ENCODE measurements at regions not wholly inside any gene's neighbourhood (a gene's known extent, or its start where the extent isn't known, plus 50 kb on each side); places are given as distances from the start of the nearest gene placed in this dataset.

DNA sequence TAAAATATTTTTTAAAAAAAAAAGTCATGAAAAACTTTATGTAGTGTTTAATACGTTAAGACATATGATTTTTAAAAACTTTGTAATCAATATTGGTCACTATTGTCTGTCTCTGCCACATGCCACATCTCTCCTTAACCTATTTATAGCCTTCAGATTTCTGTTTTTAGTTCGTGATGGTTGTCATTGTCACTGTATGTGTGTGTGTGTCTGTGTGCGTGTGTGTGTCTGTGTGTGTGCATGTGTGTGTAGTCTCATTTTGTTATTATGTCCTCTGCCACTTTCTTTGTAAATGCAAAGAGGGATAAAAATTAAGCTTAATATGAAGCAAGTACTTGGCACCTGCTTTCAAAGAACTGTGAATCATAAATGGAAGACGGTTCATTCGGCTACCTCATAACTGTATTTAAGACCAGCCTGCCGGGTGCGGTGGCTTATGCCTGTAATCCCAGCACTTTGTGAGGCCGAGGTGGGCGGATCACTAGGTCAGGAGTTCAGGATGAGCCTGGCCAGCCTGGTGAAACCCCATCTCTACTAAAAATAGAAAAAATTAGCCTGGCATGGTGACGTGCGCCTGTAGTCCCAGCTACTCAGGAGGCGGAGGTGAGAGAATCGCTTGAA, 354.0 kb downstream of the ARL4A start:
- H3K27me3 ChIP-seq = no peaks in the 10 kb centered on the region
- no peaks in the 10 kb centered on the region for H3K4me1 ChIP-seq
- H3K9me3 ChIP-seq = no peaks in the 10 kb centered on the region
- no peak overlapping the region for H3K27ac ChIP-seq
- 85% methylated on average over 13 of the region's 13 CpGs for WGBS
- no peak overlapping the region for H3K4me3 ChIP-seq
- TF ChIP-seq POLR2AphosphoS5 (IDR thresholded peaks at IDR 0.05) (no peak), POLR2A (IDR thresholded peaks at IDR 0.05) (no peak), EP300 (IDR thresholded peaks at IDR 0.05) (no peak)
- TF ChIP-seq, protein P1, sequence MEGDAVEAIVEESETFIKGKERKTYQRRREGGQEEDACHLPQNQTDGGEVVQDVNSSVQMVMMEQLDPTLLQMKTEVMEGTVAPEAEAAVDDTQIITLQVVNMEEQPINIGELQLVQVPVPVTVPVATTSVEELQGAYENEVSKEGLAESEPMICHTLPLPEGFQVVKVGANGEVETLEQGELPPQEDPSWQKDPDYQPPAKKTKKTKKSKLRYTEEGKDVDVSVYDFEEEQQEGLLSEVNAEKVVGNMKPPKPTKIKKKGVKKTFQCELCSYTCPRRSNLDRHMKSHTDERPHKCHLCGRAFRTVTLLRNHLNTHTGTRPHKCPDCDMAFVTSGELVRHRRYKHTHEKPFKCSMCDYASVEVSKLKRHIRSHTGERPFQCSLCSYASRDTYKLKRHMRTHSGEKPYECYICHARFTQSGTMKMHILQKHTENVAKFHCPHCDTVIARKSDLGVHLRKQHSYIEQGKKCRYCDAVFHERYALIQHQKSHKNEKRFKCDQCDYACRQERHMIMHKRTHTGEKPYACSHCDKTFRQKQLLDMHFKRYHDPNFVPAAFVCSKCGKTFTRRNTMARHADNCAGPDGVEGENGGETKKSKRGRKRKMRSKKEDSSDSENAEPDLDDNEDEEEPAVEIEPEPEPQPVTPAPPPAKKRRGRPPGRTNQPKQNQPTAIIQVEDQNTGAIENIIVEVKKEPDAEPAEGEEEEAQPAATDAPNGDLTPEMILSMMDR (IDR thresholded peaks at IDR 0.05) = no peak
- H3K36me3 ChIP-seq = no peaks in the 10 kb centered on the region
- DNase-seq (ENCODE audit: low spot score in 2 of 2) = no peak

DNA sequence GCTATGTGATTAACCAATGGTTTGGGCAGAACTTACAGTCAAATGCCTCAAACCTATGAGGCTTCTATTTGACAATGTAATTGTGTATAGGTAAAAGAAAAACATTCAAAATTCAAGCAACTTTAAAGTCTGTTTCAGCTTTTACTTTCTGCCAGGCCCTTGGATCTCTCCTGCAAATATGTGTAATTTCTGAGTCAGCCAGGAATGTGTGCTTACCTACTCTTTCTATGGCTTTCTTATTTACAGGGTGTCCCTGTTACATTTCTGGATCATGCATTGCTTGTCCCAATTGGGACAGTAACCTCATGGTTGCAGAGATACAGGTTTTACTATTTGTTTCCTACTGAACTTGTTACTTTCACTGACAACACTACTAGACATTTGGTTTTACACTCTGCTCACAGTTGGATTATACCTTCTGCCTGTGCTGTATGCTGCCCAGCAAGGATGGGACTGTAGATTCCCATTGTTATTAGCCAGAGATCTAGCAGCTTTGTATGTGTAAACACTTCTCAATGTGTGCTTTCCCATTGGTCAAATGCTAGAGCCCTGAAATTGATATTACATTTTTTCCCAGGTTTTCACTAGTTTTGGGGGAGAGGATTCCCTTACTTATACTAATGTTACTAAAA, 355.3 kb downstream of the ARL4A start:
- H3K4me3 ChIP-seq = no peak overlapping the region
- no peaks in the 10 kb centered on the region for H3K36me3 ChIP-seq
- DNase-seq (ENCODE audit: low spot score in 2 of 2) = no peak
- H3K27ac ChIP-seq = no peak overlapping the region
- H3K9me3 ChIP-seq = no peaks in the 10 kb centered on the region
- no peak for TF ChIP-seq POLR2A (IDR thresholded peaks at IDR 0.05)
- TF ChIP-seq EP300 (IDR thresholded peaks at IDR 0.05) = no peak
- TF ChIP-seq POLR2AphosphoS5 (IDR thresholded peaks at IDR 0.05) = no peak
- TF ChIP-seq, protein P1 (IDR thresholded peaks at IDR 0.05) = no peak
- H3K27me3 ChIP-seq = no peaks in the 10 kb centered on the region
- H3K4me1 ChIP-seq = no peaks in the 10 kb centered on the region

DNA sequence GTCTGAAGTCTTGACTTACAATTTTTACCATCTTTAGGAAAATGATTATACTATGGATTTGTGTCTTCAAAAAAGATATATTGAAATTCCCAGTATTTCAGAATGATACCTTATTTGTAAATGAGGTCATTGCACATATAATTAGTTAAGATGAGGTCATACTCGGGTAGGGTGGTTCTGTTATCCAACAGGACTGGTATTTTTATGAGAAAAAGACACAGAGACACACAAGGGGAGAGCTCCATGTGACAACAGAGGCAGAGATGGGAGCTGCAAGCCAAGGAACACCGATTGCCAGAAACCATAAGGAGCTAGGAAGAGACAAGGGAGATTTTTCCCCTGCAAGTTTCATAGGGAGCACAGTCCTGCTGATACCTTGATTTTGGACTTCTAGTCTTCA, 356.9 kb downstream of the ARL4A start:
- H3K4me3 ChIP-seq = no peak overlapping the region
- TF ChIP-seq POLR2A (IDR thresholded peaks at IDR 0.05) (no peak), POLR2AphosphoS5 (IDR thresholded peaks at IDR 0.05) (no peak), EP300 (IDR thresholded peaks at IDR 0.05) (no peak)
- TF ChIP-seq, protein P1 (IDR thresholded peaks at IDR 0.05) = no peak
- H3K27me3 ChIP-seq = no peaks in the 10 kb centered on the region
- no peaks in the 10 kb centered on the region for H3K36me3 ChIP-seq
- no peaks in the 10 kb centered on the region for H3K4me1 ChIP-seq
- WGBS = 65% methylated on average over 2 of the region's 2 CpGs
- DNase-seq (ENCODE audit: low spot score in 2 of 2) = no peak
- no peak overlapping the region for H3K27ac ChIP-seq
- H3K9me3 ChIP-seq = no peaks in the 10 kb centered on the region

DNA sequence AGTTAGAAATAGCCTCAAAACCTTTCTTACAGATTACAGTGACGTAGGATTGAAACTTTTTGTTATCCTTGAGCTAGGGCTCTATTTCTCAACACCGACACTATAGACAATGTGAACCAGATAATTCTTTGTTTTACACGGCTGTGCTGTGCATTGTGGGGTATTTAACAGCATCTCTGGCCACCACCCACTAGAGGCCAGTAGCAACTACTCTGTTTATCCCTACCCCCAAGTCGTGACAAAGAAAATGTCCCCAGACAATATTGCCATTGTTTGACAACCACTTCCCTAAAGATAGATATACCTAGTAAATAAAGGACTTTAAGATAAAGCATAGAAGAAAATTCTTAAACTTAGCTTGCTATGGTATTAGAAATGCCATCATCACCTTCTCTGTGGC, 359.6 kb downstream of the ARL4A start:
- TF ChIP-seq, protein P1 (IDR thresholded peaks at IDR 0.05) = no peak
- no peak for TF ChIP-seq POLR2A (IDR thresholded peaks at IDR 0.05)
- Histone ChIP-seq H3K4me3 (no peak overlapping the region), H3K36me3 (no peaks in the 10 kb centered on the region), H3K27me3 (no peaks in the 10 kb centered on the region), H3K9me3 (no peaks in the 10 kb centered on the region), H3K27ac (no peak overlapping the region), H3K4me1 (no peaks in the 10 kb centered on the region)
- DNase-seq (ENCODE audit: low spot score in 2 of 2) = no peak
- 90% methylated on average over 4 of the region's 4 CpGs for WGBS

DNA sequence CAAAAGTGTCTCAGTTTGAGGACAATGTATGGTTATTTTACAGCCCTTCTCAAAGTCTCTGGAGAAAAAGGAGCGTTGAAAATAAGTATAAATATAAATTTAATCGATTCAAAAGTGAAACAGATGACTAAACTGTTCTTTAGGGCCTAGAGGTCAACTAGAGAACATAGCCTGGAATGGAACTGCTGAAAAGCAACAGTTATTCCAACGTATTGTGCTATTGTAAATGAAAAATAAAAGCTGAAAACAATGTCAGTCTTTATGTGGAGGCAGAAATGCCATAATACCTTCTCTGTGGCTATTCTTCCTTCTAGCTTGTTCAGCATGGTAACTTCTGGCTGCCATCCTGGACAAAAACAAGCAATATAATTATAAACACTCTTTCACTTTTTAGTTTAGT, 362.5 kb downstream of the ARL4A start:
- H3K4me1 ChIP-seq = peaks cover under 1% of the 10 kb centered on the region
- 66% methylated on average over 3 of the region's 3 CpGs for WGBS
- DNase-seq (ENCODE audit: low spot score in 2 of 2) = no peak
- H3K27ac ChIP-seq = no peak overlapping the region
- TF ChIP-seq POLR2A (IDR thresholded peaks at IDR 0.05) = no peak
- TF ChIP-seq, protein P1 (IDR thresholded peaks at IDR 0.05) = no peak
- TF ChIP-seq POLR2AphosphoS5 (IDR thresholded peaks at IDR 0.05) = no peak
- TF ChIP-seq EP300 (IDR thresholded peaks at IDR 0.05) = no peak
- H3K9me3 ChIP-seq = no peaks in the 10 kb centered on the region
- H3K36me3 ChIP-seq = no peaks in the 10 kb centered on the region
- no peak overlapping the region for H3K4me3 ChIP-seq
- no peaks in the 10 kb centered on the region for H3K27me3 ChIP-seq

All from suprapubic skin (tissue), 4 donors.